SH-SY5Y (cell line): ENCODE measurements at regions not wholly inside any gene's neighbourhood (a gene's known extent, or its start where the extent isn't known, plus 50 kb on each side); places are given as distances from the start of the nearest gene placed in this dataset.

Experiments used
- GATA2 ChIP-seq: IDR thresholded peaks from 2 replicates; pipeline ENCODE4 v1.6.1; 2011; ENCODE audit warnings: mild to moderate bottlenecking, low read depth, low read length
- GATA3 ChIP-seq: IDR thresholded peaks from 2 replicates; pipeline ENCODE4 v1.6.1; 2011; ENCODE audit warnings: low read depth, mild to moderate bottlenecking, low read length, moderate library complexity

DNA sequence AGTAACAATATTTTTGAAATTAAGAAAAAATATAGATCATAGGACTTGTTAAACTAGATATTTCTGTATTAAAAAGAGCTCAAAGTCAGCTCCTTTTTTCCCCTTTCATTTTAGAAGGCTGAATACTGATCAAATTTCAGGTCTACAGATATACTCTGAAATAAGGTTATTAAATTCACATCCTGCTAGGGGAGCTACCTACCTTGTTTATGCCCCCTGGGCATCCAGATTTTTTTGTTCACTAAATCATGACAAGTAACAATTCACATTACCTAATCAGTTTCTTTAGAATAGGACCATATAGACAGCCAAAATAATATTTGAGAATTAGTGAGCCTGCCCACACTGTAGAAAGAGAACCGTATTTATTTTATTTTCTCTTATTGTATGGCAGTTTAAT, 276.2 kb downstream of the USP25 start:
- TF ChIP-seq GATA2 (no peak), GATA3 (no peak)
